Islet of Langerhans (tissue), 1 donor: ENCODE measurements at regions not wholly inside any gene's neighbourhood (a gene's known extent, or its start where the extent isn't known, plus 50 kb on each side); places are given as distances from the start of the nearest gene placed in this dataset.
"Not testable (repeated sequence)": the region's sequence is repeated elsewhere in the genome, so short reads cannot be mapped to it uniquely, and the experiment has no call there.

ENCODE experiments used
- FAIRE-seq: peaks from one replicate; lab custom pipeline; 2011; peaks lifted over from hg19 to GRCh38; lab: Jason Lieb, UNC

DNA sequence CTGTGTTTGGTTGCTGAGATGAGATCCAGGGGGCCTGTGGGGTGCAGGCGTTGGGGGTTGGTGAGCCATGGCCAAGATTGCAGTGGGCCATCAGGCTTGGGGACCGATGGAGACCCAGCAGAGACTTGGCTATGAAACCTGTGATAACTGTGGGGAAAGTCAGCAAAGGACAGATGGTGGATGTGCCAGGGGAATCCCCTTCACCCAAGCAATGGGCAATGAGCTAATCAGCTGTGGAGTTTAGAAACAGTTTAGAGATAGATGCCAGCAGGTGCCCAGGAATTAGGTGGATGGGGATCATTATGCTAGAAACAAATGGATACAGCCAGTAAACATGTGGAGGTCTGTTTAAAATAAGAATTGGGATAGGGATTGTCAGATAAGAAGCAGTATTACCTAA is 151.4 kb upstream of the FERD3L start:
- no peak for FAIRE-seq

DNA sequence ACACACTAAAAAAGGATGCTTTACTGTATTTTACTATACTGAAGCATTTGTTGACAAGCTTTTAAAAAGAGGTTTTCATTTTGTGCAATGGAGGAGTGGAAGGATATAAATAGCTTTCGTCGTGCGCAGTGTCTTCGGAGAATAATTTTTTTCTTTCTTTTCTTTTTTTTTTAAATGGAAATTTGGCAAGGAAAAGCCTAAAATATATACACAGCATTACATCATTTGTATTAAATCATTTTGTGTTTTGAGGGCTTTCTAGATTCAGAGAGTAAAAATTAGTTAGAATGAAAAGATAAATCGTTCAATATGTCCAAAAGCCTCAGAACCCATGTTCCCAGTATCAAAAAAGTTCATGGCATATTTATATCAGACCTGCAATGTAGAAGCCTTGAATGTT is 150.2 kb upstream of the FERD3L start:
- no peak for FAIRE-seq

DNA sequence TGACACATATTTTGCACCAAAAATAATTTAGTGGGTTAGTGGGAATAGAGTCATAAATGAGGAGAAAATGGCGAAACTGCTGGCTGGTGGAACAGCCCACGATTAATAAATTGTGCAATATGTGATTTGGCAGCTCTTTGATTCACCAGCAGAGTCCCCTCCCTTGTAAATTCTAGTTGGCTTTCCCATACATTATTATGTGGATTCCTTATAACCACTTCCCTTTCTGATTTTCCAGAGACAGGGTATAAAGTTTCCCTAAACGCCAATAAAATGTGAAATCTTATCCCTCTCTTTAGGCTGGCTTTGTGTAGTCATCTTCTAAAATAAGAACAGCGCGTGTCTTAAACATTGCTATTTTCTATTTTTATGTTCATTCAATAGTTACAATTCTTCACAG is 149.4 kb upstream of the FERD3L start:
- no peak for FAIRE-seq

DNA sequence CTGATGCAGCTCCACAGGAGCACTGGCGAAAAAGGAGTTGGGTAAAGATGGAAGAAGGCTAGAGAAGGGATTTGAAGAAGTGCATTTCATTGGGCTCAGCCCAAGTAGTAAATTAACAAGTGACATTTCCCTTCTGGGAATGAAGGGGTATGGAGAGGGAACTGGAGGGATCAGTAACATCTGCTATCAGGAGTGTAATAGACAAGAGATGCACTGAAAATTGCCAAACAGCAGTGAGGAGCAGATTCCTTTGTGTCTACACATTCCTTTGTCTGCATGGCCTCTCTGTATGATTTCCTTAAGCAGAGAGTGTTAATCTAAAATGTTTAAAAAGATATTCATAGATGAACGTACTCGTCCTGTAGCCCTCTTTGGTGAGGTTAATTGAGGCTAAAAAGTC is 148.2 kb upstream of the FERD3L start:
- FAIRE-seq, result no peak

DNA sequence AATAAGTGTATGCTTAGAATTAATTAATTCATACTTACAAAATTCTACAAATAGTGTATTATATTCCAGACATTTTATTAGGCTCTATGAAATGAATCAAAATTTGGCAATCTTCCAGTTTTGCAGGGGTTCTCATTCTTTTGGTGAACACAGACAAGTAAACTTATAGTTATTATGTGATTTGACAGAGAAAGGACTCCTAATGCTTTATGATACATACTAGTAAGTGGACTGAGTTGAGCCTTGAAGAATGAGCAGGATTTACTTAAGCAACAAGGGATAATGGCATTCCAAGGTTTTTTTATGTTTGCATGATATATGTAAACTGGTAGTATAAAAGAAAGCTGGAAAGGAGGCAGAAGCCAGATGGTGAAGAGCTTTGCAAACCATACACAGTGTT is 145.7 kb upstream of the FERD3L start:
- FAIRE-seq, result no peak

DNA sequence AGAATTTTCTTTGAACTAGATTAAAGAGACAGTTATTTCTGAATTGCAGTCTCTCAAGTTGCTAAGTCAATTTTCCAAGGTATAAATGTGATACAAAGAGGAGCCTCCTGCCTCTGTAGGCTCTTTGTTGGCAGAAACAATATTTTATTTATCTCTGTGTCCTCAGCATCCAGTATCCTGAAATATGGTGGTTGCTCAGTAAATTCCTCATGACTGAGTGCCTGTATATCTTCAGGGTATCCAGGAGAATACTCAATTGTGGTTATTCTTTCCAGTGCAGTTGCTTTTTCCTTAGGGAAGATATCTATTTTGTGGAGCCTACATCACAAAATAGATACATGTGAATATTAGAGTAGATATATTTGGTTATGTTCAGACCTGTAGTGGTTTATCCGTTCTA is 144.8 kb upstream of the FERD3L start:
- FAIRE-seq, result no peak

DNA sequence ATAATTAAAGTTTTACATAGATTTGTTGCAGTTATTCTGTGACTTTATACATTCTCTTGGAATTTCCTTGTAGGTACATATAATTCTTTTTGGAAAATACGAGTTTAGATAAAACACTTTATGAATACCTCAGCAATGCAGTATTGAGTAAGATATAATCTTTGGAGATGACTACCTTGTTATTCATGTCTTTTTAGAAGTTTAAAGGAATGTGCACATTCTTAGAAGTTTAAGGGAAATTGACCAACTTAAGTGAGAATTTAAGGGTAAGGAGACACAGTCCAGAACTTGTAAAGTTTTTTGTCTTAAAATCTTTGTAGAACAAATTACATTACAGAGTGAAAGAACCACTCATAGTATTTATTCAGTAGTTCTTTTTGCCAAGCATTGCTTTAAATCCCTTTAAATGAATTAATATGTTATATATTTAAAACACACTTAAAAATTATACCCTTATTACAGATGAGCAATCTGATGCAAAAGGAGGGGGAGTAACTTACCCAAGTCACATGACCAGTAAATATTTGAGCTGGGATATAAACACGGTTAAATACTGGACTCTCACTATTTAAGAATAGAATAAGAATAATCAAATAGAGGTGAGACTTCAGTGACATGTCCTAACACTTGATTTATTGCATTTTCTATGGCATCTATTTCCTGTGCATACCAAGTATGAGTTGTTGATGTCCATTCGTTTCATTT is 139.5 kb upstream of the FERD3L start:
- no peak for FAIRE-seq

DNA sequence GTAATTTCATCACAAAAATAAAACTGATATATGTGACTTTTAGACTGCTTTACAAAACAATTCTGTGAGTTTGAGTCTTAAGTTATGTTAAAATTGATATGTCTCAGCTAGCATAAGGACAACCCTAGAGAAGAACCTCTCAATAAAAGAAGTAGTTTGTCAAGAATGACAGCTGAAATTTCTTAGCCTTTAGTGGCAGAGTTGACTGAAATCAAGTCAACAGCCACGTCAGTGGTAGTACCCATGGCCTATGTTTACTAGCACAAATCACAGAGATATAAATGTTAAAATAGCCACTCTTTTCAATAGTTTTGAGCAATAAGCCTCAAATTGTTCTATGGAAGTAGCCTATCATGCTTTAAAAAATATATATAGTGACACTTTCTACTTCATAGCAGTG is 138.9 kb upstream of the FERD3L start:
- FAIRE-seq, result no peak

DNA sequence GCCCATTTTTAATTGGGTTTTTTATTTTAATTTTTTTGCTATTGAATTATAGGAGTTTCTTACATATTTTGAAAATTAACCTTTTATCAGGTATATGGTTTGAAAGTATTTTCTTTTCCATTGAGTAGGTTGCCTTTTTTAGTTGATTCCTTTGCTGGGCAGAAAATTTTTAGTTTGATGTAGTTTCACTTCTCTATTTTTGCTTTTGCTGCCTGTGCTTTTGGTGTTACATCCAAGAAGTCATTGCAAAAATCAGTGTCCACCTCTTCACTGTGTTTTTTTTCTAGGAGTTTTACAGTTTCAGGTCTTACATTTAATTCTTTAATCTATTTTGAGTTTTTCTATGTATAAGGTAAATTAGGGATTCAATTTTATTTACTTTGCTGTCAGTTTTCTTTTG is 129.8 kb upstream of the FERD3L start:
- FAIRE-seq, result no peak

DNA sequence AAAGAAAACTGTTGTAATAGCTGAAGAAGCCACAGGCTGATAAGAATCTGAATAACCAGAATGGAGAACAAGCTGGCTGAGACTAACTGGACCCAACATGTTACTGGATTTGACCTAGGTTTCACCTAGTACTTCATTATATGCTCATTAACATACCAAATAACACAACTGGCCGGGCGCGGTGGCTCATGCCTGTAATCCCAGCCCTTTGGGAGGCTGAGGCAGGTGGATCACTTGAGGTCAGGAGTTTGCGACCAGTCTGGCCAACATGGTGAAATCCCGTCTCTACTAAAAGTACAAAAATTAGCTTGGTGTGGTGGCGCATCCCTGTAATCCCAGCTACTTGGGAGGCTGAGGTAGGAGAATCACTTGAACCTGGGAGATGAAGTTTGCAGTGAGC is 127.1 kb upstream of the FERD3L start:
- not testable (repeated sequence) for FAIRE-seq

DNA sequence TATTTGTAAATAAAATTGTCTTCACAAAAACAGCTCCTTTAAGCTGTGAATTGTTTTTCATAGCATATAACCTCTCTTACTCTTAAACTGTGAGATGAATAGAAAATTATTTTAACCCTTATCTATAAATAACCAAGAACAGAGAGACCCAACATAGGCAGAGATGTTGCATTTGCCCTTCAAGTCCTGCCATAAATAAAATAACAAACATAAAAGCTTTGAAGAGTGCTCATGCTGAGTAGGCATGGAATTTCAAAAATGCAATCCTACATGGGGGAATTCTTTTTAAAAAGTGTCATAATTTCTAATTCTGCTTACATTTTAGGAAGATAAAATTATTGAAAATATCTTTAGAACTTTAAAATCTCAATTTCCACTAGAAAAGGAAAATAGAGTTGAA is 124.1 kb upstream of the FERD3L start:
- no peak for FAIRE-seq

DNA sequence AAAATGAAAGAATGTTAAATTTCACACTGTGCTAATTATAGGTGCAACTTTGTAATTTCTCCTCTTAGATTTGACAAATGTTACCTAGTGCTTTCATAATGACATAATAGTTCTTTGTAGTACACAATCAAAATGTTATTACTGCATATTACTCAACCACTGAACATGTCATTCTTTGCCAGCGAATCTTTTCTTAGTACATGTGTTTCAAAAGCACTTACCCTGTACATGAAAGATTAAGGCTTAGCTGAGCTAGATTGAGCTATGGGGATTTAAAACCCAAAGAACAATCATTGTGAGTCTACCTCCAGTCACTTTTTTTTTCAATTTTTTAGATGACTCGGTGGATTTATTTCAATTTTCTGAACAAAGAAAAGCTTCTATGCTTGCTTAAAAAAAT is 123.5 kb upstream of the FERD3L start:
- FAIRE-seq, result no peak

DNA sequence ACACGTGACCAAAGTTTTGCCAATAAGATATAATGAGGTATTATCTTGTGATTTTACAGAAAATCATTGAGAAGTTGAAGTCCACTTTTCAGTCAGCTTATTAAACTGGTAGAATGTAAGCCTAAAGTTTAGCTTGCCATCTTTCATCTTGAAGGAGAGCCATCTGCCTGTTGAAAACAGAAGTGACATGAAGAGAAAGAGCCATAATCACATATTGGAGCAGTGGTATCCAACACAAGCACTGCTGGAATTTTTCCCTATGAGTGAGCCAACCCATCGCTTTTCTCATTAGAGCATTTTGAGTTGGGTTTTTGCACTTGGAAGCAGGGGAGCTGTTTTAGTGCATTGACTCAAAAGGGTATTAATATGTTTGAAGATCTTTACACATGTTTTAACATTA is 117.6 kb upstream of the FERD3L start:
- FAIRE-seq, result no peak

DNA sequence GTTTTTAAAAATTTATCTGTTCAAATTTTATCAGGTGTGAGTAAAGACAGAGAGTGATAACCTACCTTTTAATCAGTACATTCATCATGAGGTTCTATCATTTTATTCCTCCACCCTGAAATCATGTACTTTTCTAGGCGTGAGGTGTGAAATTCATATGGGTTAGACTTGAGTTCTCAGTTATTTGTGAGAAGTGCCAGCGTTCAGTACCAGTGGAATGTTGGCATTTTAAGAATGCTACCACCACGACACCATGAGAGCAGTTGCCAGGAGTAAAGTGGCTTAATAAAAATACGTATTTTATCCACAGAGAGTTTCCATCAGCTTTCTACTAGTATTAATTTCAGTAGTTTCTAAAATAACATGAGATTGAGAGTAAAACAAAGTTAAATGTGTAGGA is 104.1 kb upstream of the FERD3L start:
- no peak for FAIRE-seq

DNA sequence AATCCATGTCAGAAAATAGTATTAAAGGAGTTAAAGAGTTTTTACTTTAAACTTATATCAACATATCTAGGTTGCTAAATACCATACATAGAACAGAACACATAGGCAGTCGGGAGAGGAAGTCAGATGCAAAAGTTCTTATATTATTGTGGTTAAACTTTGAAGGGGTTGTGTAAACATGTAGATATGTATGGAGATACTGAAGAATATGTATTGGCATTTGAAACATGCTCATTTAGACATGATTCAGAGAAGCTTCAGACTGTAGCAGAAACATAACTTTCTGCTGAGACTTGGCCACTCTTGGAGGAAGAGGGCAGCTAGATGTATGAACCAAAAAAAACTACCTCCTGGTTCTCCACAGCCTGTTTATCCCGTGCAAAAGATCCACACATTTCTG is 103.5 kb upstream of the FERD3L start:
- FAIRE-seq, result no peak

DNA sequence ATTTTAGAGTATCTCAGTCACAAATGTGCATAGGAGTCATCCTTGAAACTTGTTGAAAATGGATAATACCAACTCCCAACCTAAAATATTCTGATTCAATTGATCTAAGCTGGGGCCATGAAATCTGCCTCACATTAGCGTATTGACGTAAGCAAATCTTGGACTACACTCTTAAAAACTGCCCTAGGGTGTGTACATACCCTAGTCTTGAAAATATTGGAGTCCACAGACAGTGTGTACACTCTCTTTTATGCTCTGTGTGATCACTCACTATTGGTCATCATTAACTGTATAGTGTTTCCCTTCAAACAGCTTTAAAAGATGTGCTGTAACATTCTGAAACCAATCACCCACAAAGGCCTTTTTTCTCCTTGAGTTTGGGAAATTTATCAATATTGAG is 102.9 kb upstream of the FERD3L start:
- no peak for FAIRE-seq

DNA sequence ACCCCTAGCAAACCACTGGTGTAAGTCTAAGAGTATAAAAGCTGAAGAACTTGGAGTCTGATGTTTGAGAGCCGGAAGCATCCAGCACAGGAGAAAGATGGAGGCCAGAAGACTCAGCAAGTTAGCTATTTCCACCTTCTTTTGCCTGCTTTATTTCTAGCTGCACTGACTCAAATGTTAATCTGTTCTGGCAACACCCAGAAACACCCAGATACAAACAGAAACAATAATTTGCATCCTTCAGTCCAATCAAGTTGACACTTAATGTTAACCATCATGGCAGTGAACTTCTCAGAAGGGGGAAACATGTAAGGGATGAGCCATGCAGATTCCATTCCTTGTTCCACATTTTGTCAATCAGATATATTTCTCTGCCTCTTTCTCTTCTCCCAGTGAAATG is 101.8 kb upstream of the FERD3L start:
- no peak for FAIRE-seq

DNA sequence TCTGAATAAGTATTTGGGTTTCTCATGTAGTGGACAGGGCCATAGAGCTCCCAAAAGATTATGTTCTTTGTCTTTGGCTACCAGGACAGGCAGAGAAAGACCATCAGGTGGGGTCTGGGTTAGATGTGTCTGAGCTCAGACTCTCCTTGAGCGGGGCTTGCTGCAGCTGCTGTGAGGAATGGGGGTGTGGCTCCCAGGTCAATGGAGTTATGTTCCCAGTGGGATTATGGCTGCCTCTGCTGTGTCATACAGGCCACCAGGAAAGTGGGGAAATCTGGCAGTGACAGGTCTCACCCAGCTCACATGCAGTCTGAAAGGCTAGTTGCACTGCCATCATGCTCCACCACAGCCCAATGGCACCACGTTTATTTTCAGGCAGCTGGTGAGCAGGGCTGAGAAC is 97.0 kb upstream of the FERD3L start:
- no peak for FAIRE-seq

DNA sequence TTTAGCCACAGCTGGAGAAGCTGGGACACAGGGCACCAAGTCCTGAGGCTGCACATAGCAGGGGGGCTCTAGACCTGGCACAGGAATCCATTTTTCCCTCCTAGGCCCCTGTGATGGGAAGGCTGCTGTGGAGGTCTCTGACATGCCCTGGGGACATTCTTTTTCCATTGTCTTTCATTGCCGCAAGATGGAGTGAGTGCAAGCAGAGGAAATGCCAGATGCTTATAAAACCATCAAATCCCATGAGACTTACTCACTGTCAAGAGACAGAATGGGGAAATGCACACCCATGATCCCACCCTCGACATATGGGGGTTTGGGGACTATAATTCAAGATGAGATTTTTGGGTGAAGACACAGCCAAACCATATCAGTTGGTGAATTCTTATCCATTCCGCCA is 94.7 kb upstream of the FERD3L start:
- no peak for FAIRE-seq

DNA sequence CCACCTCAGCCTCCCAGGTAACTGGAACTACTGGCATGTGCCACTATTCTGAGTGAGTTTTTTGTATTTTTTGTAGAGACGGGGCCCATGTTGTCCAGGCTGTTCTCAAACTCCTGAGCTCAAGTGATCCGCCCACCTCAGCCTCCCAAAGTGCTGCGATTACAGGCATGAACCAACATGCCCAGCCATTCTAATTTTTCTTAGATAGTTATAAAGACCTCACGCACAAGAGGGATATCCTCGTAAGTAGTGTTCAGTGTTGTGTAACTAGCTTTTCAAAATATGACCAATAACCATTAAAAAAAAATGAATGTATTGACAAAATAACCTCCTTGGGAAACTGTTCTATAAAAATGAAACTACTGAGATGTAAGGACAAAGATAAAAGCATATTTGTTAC is 90.5 kb upstream of the FERD3L start:
- FAIRE-seq, result no peak

DNA sequence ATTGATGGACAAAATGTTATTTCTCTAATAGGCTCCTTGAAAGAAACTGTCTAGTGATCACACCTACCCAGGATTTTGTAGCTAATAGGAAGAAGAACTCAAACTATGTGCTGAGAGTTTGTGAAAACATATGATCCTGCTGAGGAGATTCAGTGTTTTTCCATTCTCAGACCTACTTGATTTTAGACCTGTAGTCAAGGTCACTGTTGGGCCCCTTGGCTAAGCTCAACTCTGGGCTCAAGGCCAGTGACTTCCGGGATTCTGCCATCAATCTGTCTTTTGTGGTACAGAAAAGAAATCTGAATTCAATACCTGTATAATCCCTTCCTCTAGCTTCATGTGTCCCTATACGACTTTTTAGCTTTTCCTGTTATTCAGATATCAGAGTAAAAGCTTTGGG is 79.7 kb upstream of the FERD3L start:
- no peak for FAIRE-seq

DNA sequence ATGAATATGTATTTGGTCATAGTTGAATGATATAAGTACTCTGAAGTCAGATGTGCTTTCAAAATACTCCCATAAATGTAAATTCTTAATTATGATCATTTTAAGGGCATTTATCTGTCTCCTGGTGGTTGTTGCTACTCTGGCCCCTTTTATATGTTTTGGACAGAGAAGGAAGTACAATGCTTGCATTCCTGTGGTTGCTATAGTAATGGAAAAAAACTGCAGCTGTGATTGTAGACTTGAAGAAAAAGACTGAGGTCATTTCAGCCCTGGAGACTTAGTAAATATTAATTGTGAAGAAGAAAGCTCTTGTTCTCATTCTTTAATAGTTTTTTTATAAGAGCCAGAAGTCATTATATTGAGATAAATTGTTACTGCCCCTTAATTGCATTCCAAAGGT is 70.2 kb upstream of the FERD3L start:
- FAIRE-seq, result no peak

DNA sequence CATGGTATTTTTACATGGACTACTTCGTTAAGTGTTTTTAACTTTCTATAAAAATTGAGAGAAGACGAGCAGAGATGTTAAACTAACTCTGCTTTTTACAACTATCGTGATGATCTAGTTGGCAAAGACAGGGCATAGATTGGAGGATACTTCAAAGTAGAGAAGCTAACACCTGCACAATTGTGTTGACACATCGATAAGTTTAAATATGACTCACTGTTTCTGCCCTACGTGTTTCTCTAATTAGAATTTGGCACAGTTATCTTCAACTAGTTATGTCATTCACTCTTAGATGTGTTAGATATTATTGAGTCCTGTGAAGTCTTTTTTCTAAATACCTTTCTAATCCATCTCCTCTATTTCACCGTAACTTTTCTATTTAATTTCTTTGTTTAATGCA is 68.5 kb upstream of the FERD3L start:
- FAIRE-seq, result no peak

DNA sequence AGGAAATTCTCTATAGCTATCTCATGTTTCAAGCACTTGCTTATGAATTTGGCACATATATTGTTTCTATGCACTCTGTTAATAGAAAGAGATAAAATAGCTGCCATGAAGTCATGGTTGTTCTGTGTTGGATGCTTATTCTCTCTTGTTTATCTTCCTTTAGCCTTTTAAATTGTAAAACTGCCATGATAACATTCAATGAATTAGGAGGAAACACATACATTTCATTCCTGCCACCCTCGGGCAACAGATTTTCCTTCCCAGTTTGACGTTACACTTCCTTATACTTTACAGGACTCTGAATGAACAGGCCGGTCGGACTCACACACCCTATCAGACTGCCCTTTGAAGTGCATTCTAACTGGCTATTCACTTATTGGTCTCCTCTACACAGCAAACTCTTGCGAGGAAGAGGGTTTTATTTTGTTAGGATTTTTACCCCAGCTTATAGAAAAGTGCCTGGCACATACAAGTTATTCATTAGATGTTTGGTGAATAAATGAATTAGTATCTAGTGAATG is 65.7 kb upstream of the FERD3L start:
- no peak for FAIRE-seq

DNA sequence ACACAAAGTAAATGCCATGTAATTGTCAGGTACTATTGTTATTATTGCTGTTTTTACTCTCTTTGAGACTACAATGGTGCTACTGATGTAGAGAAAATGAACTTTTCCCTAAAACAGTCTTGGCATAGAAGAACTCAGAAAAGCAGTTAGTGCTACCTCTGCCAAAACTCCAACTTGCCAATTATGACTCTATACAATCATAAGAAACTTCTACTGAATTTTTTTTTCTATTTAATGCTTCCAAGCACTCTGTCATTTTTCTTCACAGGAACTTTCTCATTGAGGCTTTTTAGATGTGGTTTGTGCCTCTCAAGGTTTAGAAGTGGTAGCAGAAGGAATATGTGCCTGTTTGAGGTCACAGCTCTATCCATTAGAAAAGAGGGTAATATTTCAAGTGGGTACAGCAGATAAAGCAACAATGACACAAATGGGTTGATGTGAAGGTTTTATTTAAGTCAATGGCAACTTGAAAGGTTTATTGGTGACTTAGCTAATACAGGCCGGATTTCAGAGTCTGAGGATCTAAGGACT is 64.0 kb upstream of the FERD3L start:
- no peak for FAIRE-seq
